Fibroblast of upper back skin (primary cell): ENCODE measurements at regions not wholly inside any gene's neighbourhood (a gene's known extent, or its start where the extent isn't known, plus 50 kb on each side); places are given as distances from the start of the nearest gene placed in this dataset.
"Not testable (repeated sequence)": the region's sequence is repeated elsewhere in the genome, so short reads cannot be mapped to it uniquely, and the experiment has no call there.

ENCODE experiments used
- DNase-seq: peaks from one replicate; pipeline ENCODE4 v3.0.0-alpha.2; 2013

- no peak for DNase-seq
These were observed 674.2 kb upstream of the VRK2 start for GRCh38 chr2:57372237-57372984.

- peak; percentile 88 for DNase-seq
These were observed 673.1 kb upstream of the VRK2 start for GRCh38 chr2:57373530-57373929.

DNA sequence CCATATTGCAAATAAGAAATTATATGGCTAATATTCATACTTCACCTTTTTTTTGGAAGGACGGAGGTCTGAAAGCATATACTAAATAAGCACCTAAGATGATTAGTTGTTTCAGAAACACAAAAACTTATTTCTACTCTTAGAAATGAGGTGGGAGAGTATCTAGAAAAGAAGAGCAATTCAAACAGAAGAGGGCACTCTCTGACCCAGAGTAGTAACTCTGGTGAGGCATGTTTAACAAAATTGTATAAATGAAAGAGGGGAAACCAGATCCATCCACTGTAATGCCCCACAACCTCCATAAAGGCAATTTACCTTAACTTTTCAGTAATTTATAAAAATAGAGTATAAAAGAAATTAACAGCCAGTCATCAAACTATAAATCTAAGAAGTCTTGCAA is 669.6 kb upstream of the VRK2 start:
- peak; percentile 25 for DNase-seq

DNA sequence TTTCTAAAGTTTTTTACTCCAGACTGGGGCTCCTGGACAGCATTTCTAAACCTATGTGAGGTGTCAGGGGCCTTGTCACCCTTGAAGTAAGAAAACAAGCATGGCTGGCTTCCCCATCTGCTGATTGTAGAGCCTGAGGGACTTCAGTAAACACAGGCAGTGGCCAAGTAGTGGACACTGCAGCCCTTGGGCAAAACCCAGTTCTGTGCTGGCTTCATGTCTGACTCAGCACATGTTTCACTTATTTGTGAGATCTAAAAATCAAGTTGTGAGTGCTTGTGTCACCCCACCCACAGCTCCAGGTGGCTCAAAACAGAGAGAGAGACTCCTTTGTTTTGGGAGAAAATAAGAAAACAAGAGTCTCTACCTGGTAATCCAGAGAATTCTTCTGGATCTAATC is 660.3 kb upstream of the VRK2 start:
- no peak for DNase-seq

GRCh38 chr2:57396355-57397098 is 650.1 kb upstream of the VRK2 start:
- no peak for DNase-seq

- no peak for DNase-seq
These were observed 648.9 kb upstream of the VRK2 start for GRCh38 chr2:57397550-57398360.

DNA sequence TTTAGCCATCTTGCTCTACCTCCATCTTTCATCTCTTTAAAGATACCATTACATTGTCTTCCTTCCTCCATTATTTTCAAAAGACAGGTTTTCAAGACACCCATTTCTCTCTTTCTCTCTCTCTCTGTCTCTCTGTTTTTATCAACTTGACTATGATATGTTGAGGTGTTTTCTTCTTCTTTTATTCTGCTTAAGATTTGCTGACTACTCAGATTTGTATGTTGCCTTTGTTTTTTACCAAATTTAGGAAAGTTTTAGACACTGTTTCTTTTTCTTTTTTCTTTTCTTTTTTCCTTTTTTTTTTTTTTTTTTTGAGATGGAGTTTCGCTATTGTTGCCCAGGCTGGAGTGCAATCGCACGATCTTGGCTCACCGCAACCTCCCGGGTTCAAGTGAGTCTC is 647.5 kb upstream of the VRK2 start:
- no peak for DNase-seq

DNA sequence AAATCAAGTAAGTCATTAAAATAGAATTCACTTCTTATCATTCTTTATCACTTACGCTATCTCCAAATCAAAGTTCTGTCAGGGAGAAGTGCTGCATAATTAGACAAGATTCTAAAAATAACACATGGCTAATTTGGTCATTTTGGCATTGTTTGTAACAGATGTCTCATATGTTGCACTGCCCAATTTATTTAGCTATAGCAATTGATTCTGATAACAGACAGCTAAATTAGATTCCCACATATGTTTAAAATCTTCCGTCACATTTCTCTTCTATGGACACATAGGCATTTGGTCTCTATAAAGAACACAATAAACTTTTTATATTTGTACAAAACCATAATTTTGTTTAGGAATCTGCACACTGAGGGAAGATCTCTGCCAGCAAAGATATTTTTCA is 644.5 kb upstream of the VRK2 start:
- DNase-seq, result no peak

DNA sequence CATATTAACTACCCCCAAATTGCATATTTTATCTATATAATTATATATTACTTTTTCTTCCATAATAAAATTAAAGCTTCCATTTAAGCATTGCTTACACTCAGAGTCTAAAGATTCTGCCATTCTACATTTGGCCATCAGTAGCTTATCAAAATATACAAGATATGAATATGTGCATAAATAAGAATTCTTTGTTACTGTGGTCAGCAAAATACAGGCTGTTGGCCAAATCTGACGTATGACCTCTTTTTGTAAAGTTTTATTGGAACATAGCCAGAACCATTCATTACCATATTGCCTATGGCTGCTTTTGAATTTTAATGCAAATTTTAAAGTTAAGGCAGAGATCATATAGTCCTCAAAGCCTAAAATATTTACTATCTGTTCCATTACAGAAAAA is 643.9 kb upstream of the VRK2 start:
- DNase-seq, result no peak

DNA sequence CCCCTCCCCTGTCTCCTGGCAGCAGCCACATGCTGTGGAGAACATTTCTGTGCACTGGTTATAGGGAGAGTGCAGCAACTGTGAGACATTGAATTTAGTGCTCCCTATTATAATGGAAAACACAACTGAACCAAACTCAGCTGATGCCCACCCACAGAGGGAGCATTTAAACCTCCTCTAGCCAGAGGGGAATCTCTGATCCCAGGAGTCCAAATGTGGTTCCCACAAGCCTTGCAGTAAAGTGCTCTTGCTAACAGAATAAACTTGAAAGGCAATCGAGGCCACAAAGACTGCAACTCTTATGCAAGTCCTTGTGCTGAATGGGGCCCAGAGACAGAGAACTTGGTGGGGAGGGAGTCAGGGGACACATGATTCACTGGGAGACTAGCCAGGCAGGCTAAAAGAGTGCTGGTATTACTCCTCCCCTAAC is 638.8 kb upstream of the VRK2 start:
- DNase-seq, result no peak

DNA sequence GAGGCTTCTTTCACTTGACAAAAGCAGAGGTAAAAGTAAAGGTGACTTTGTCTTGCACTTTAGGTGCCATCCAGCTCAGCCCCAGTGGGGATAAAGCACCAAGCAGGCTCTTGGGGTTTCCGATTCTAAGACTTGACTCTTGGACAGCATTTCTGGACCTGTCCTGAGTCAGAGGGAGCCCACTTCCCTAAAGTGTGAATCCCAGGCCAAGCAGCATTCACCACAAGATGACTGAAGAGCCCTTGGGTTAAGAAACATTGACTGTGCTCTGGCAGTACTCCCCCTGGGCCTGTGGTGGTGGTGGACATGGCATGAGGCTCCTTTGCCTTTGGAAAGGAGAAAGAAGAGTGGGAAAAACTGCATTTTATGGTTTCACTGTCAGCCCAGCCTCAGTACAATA is 638.0 kb upstream of the VRK2 start:
- no peak for DNase-seq

- DNase-seq, result no peak
These were observed 629.6 kb upstream of the VRK2 start for GRCh38 chr2:57417007-57417406.

DNA sequence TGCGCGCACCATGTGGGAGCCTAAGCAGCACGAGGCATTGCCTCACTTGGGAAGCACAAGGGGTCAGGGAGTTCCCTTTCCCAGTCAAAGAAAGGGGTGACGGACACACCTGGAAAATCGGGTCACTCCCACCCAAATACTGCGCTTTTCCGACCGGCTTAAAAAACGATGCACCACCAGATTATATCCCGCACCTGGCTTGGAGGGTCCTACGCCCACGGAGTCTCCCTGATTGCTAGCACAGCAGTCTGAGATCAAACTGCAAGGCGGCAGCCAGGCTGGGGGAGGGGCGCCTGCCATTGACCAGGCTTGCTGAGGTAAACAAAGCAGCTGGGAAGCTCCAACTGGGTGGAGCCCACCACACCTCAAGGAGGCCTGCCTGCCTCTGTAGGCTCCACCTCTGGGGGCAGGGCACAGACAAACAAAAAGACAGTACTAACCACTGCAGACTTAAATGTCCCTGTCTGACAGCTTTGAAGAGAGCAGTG is 627.7 kb upstream of the VRK2 start:
- DNase-seq, result not testable (repeated sequence)

- no peak for DNase-seq
These were observed 616.8 kb upstream of the VRK2 start for GRCh38 chr2:57429831-57430230.

- DNase-seq, result no peak
These were observed 614.1 kb upstream of the VRK2 start for GRCh38 chr2:57432528-57432927.

- DNase-seq, result no peak
These were observed 612.2 kb upstream of the VRK2 start for GRCh38 chr2:57434441-57434840.

- no peak for DNase-seq
These were observed 611.6 kb upstream of the VRK2 start for GRCh38 chr2:57434972-57435371.

DNA sequence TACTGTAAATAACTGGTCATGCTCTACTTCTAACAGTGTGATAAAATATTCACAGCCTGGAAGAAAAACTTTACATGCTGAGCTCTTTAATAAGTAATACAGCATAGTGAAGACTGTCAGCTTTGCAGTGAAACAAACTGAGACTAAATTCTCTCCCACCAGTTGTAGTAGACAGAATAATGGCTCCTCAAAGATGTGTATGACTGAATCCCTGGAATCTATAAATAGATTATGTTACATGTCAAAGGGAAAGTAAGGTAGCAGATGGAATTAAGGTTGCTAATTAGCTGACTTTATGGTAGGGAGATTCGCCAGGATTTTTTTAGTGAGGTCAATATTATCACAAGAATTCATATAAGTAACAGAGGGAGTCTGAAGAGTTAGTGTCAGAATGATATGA is 609.5 kb upstream of the VRK2 start:
- no peak for DNase-seq

DNA sequence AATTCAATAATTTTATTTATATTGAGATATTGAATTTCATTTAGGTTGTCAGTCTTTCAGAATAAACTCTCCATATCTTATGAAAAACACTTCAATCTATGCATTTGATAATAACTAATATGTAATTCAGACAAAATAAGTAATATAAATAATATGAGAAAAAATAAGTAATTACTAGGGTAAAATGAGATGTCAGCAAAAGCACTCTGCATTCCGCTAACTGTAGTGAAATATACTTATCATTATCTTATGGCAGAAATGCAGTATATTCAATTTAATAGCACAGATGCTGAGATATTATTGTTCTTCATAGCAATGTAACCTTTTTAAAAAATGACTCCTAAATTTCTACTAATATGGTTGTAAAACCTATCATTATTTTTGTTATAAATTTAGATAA is 606.2 kb upstream of the VRK2 start:
- DNase-seq, result no peak

DNA sequence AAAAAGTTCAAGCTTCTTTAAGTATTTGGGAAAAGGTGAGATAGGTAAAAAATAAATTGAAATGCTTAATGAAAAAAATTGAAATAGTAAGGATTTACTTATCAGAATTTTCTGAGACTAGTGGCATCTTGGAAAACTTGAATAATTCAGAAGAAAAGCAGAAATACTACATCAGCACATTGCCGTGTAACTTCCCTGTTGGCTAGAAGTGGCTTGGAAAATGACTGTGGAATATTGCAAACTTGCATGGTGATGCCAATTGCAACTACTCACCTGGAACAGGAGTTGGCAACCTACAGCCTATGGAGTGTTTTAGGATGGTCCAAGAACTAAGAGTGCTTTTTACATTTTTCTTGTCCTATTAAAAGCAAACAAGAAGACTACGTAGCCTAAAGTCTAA is 603.5 kb upstream of the VRK2 start:
- no peak for DNase-seq

DNA sequence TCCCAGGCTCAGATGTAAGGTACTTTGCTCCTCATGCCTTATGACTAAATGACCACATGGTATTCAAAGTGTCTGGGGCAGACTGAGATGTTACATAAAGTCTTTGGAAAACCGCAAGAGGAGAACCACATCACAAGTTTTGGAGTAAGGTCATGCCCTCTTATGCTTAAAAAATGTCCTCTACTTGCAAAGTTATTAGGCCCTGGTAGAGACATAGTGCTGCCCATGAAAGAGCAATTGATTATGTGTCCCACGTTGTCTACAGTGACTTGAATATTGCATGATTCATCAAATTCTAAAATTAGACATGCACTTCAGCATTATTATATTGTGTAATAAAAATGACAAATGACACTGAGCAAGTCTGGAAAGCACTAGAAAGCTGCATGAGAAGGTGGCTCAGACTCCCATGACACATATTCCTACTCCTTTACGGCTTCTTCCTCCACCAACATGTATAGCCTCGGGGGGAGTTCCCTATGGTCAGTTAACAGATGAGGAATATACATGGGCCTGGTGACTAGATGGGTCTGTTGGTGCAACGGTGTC is 602.6 kb upstream of the VRK2 start:
- DNase-seq, result peak; percentile 83

DNA sequence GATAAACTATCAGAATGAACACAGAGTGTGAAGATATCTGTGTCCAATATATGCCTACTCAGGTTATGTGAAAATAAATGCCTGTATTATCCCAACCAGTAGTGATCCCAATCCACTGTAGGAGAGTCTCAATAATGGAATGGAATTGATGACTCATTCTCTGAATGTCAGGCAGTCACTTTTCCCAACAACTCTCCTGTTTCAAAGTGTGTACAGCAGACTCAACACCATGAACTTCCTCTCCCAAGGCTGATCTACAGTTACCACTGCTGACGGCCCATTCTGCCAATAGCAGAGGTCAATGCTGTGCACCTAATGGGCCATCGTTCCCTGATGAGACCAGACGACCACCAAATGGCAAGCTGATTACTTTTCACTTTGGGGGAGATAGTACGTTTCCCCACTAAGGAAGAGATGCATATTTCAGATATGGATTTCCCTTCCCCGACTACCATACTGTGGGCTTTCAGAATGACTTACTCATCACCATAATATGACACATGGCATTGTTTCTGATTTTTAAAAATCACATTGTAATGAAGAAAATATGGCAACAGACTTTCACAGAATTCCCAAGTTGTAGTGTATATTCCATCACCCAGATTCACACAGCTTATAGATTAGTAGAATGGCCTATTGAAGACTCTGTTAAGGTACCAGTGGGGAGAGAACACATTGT is 601.7 kb upstream of the VRK2 start:
- peak; percentile 67 for DNase-seq

GRCh38 chr2:57448816-57449215 is 597.8 kb upstream of the VRK2 start:
- peak; percentile 14 for DNase-seq
